ENCODE measurements at regions not wholly inside any gene's neighbourhood (a gene's known extent, or its start where the extent isn't known, plus 50 kb on each side); places are given as distances from the start of the nearest gene placed in this dataset.

DNA sequence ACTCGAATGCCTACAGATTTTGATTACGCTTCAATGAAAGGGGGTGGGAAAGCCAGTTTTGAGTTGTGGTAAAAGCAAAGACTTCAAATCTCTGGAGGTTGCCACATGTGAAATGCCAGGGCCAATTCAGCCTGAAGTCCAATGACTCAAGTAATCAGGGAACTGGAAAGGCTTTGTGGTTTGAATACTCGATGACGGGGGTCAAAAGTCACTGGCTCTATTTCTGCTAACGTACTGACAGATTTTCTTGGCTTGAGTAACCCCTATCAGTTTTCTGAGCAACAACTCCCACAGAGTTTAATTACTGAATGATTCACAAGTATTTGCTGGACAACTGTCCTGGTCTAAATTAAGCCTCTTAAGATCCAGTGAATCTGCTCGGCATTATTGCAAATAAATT lies 152.2 kb downstream of the SIPA1L2 start:
- DNase-seq (ENCODE audit: low read depth in 2 of 2) = no peak

DNA sequence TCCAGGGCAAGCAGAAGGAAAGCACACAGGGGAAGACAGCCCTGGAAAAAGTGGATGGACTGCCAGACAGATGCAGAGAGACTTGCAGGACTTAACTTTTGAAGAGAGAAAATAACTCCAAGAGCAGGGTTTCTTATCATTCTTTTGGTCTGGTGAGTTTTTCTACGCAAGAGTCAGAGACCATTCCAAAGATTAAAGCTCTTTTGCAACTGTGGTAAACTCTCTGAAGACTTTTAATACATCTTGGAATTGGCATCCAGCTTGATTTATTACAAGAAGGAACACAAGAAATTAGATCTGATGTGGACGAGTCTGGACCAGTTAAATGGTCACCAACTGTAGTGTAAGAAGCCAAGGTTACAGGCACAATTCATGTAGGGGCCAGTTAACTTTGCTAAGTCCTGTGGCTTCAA lies 153.4 kb downstream of the SIPA1L2 start:
- DNase-seq (ENCODE audit: low read depth in 2 of 2) = no peak

DNA sequence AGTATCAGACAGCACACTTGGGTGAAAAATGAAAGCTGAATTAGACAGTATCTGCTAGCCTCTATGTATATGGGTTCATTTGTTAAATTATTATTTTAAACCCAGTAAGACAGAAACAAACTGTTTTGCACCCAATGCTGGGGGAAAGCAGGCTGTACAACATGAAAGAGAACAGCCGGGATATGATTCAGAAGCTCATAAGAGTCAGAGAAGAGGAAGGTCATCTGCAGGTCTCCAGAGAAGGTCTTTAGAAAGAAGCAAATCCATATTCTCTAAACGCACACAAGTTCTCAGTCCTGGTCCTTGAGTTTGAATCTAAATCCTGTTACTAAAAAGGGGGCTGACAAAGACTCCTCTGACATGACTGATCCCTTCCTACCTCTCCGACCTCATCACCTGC lies 155.1 kb downstream of the SIPA1L2 start:
- DNase-seq (ENCODE audit: low read depth in 2 of 2) = no peak

DNA sequence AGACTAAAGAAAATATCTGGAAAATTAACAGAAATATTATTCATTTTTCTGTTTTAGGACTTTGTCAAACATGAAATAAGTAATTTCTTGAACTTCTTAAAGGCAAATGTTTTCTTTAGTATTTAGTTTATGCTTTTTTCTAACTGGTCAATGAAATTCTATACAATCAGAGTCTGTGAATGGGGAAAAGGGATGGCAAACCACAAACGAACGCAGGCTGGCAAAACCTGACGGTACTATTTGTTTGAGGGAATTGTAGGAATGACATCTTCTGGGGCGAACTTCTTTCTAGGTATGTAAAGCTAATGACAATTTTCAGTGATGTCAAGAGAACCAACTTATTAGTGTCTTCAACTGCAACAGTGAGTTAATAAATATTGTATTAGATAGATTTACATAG lies 156.0 kb downstream of the SIPA1L2 start:
- no peak for DNase-seq (ENCODE audit: low read depth in 2 of 2)

DNA sequence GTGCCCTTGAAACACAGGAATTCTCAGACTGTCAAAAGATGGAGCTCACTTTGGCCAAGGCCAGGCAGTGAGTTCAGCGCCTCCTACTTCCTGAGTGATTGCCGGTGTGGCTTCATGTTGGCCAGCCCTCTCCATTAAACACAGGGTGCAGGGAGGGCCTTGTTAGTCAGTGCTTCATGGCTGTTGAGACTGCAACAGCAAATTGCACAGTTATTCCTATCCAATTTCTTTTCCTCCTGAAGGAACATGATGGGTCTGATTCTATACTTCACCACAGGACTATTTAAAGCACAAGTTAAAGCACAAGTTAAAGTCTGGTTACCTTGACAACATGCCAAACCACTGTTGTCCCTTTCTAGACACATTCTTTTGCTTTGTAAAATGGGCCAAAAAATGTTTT lies 156.6 kb downstream of the SIPA1L2 start:
- no peak for DNase-seq (ENCODE audit: low read depth in 2 of 2)

DNA sequence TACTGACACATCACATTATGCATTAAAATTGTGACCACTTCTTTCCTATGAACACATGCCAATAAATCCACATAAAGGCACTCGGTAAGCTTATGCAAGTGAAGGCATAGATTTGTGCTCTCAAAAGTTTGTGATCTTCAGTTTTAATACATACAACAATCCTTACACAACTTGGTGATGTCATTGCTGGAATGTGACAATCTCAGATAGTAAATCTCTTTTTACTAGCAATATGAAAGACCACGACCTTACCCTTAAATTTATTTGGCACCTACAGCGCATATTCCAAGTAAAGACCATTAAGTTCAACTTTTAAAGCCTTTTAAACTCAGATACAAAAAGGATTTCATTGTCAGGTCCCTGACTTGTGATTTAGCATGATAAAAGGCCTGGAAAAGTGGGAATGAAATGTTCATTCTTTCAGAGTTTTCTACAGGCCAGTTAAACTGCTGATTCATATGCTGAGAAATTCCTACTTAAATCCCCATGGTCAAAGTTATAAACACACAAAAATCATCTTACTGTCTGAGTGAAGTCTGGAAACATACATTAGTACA lies 157.4 kb downstream of the SIPA1L2 start:
- DNase-seq (ENCODE audit: low read depth in 2 of 2) = no peak

DNA sequence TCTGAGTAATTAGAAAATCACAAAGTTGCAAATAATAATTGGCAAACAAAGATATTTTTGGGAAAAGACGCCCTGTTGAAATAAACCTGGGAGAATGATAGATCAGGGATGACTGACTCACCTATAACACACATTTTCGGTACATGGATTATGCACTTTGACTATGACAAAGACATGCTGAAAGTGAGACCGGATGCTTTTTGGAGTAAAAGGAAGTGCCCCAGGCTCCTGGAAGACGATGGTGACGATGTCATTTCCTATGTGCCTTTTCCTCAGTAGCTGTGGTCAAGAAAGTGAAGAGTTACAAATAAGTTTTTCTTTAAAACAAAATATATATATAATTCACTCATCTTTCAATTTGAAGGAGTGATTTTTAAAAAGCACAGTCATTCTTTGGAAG lies 158.7 kb downstream of the SIPA1L2 start:
- no peak for DNase-seq (ENCODE audit: low read depth in 2 of 2)

DNA sequence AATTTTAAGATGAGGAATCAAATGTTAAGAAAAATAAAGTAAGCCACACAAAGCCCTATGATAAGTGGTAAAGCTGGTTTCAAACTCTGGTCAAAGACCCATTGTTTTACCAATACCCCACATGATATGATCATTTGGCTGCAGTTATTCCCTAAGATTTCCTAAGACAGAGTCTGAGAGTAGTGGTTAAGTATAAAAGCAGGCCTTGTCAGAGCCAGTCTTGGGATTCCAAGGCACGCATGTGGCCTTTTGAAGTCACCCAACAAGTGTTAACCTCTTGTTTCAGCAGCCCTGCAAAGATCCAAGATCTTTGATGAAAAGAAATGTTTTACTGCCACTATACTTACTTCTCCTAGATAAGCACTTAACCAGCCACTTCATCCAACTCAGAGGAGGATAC lies 159.2 kb downstream of the SIPA1L2 start:
- DNase-seq (ENCODE audit: low read depth in 2 of 2) = no peak

DNA sequence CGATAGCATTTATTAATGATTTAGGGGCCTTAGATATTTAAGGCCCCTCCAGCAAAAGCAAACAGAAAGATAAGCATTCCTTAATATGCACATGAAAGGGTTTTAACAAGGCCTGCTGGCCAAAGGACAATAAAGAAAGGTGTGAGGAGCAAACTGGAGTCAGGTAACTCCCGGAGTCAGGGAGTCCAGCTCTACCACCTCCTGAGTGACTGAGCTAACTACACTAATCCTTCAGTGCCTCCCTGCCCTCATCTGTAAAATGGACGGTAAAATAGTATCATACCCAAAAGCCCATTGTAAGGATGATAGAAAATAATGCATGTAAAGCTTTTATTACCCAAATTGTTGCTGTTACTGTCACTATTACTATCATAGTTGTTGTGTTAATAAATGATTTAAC lies 161.7 kb downstream of the SIPA1L2 start:
- DNase-seq (ENCODE audit: low read depth in 2 of 2) = no peak

DNA sequence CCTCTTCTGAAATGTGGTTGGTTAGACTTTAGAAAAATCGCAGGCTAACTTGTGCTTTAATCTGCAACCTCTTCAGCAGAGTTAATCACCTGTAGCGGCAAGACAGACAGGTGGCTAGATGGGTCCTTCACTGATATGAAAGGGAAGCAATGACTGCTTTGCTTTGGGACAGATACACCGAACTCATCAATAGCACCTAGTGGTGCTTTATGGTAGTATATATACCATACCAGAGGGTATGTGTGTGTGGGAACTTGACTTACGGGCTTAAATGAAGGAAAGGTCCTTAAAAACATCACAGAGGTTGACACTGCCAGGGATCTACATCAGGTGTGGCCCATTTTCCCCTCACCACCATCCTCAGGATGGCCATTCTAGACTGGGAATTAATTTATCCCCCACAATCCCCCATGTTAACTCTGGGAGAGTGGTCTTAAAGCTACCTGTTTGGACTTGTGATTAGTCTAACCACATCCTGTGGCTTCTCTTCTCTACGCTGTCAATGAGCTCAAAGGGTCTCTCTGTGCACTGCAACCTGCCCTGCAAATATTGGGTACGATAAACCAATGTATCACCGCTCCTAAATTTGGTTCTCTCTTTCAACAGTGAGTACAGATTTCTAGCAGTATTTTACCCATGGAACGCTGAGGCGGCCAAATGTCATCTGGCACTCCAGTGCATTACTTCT lies 162.7 kb downstream of the SIPA1L2 start:
- no peak for DNase-seq (ENCODE audit: low read depth in 2 of 2)

DNA sequence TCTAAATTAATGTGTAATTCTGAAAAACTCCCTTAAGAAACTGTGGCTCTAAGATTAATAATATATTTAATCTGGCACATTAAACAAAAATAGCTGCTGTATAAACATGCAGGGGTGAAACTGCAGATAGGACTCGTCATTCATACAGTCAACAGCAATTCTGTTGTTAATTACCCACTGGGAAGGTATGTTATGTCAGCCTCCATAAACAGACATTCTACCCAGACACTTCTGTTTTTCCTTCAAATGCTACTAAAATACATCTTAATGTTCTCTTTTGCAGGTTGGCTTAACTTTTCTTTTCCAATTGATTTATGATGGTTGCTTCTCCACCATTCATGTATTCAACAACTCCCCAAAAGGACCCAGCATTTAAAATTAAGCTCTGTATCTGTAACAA lies 165.6 kb downstream of the SIPA1L2 start:
- no peak for DNase-seq (ENCODE audit: low read depth in 2 of 2)

DNA sequence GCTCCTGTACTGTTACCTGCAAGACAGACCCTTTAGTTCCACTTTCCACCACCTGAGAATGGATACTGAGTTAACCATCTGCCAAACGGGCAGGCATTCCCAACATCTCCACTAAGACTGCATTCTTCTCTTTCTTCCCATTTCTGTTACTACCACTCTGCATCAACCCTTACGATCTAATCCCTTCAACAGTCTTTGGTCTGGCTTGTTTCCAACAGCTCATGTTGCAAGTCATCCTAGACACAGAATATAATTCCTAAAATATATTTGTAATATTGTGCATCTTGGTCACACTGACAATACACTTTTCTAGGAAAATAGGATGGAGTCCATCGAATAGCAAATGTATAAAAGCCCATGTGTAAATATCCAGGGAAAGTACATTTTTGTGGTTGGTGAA lies 166.7 kb downstream of the SIPA1L2 start:
- no peak for DNase-seq (ENCODE audit: low read depth in 2 of 2)

DNA sequence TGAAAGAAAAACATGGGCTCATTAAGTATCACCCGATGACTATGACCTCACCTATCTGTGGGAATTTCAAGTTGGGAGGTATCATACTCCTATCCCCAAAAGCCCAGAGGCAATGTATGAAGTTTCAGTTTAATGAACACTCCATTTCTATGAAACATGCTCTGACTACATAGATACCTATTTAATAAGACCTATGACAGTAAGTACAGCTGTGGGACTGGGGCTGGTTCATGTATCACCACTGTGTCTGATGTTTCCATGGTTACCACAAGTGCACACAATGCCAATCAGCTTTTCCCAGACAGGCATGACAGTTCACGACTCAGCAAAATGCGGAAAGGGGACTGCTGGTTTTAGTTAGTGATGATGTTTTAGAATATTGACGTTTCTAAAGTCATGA lies 167.7 kb downstream of the SIPA1L2 start:
- DNase-seq (ENCODE audit: low read depth in 2 of 2) = no peak

DNA sequence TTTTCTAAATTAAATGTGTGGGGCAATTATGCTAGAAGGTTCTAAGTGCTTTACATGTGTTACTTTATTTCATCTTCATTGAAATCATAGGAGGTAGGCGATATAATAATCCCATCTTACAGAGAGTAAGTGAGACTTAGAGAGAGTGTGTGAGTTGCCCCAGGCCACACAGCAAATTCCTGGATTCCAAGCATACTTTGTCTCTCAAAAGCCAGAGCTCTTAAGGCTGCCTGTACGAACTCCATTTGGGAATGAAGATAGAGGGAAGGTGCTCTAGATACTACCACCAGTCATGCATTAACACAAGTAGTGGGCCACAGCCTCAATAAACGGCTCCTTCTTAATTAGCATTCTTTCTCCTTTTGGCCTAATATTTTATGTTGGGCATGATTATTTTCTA lies 170.1 kb downstream of the SIPA1L2 start:
- no peak for DNase-seq (ENCODE audit: low read depth in 2 of 2)

DNA sequence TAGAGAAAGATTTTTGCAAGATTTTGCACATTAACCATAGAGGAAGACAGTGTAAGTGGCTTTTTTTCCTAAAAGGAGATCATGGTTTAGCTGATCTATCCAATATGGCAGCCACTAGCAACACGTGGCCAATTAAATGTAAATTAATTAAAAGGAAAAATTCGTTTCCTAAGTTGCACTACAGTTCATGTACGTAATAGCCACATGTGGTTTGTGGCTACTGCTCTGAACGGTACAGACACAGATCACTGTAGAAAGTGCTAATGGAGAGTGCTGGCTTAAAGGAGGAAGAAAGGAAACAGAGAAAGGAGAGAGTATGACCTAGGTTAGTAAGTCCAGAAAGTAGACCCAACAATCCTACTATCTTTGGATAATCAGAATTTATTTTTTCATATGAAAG lies 170.8 kb downstream of the SIPA1L2 start:
- DNase-seq (ENCODE audit: low read depth in 2 of 2) = no peak

DNA sequence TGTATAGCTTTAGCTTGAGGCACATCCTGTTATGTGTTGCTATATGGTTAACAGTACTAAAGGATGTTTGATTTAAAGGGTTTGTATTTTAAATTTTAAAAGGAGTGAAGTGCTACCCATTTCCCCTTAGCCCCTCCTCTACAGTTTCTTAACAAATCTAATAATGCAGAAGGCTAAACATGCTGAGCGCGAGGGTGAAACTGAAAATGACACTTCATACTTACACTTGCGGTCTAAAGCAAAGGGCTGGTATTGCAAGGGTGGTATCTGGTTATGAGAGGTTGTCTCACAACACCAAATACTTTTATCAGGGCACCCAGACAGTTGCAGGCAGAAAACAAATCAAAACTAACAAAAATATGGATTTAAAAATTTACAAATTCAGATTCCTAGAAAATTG lies 172.3 kb downstream of the SIPA1L2 start:
- no peak for DNase-seq (ENCODE audit: low read depth in 2 of 2)

DNA sequence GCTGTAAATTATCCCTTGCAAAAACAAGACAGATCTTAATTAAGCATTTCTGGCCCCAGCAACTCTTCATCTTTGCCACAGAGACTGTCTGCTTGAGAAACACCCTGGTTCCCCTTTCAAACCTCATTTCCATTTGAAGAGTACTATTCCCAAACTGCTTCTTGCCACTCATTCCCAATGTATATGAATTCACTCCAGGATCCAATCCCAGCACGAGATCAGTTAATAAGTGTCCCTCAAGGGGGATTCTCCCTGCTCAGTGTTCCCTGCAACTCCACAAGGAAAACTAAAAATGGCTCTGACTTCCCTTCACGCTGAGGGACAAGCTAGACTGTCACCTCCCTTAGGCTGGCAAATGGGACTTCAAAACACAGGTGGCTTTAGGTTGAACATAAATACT lies 173.2 kb downstream of the SIPA1L2 start:
- DNase-seq (ENCODE audit: low read depth in 2 of 2) = no peak

DNA sequence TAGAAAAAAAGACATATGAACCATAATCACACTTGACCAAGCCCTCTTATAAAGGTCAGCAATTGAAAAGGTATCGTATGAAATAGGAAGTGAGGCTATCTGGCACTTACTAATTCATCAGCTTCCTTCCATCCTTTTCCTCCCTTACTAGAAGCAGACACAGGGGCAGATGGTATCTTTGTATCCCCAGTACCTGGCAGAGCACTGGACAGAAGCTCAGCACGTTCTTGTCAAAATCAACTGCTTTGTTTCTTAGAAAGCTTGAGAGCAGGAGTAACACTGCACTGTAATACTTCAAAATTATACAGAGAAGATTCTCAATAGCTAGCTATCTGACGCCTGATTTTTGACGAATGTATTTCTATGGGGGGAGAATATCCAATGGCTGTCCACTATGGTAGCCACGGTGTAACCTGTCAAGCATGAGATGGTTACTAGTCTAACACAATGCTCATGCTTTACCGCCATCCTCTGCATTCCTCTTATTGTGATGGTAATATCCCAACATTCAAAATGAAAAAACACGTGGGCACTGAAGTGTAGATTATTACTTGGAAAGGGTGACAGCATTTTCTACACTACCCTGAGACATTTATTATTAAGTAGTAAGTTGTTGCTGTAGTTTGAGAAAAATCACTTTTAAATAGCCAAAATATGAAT lies 175.6 kb downstream of the SIPA1L2 start:
- no peak for DNase-seq (ENCODE audit: low read depth in 2 of 2)

DNA sequence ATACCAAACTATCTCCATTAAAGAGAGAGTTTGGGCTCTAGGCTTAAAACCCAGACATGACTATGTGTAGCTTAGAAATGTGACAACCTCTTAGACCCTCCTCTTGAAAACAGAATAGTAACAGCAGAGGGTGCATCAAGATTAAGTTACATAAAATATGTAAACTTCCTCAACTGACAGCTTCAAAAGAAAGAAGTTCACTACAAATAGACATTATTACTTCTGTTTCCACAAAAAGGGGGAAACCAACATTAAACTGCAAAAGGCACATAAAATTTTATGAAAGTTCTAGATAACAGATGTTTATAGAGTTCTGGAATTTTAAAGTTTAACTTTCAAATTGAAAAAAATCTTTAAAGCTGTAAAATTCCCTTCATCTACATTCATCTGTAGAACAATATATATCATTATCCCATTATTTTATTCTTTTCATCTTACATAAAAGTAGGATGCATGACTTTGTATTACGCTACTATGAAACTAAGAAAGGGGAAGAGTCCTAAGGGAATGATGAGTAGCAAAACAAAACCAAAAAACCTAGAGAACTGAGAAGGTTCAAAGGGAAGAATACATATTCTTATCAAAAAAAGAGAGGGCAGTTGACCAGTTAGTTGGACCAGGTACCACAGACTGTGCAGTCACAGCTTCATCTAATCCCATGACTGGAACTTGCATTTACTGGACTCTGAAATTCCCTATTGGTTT lies 177.0 kb downstream of the SIPA1L2 start:
- DNase-seq (ENCODE audit: low read depth in 2 of 2) = no peak

DNA sequence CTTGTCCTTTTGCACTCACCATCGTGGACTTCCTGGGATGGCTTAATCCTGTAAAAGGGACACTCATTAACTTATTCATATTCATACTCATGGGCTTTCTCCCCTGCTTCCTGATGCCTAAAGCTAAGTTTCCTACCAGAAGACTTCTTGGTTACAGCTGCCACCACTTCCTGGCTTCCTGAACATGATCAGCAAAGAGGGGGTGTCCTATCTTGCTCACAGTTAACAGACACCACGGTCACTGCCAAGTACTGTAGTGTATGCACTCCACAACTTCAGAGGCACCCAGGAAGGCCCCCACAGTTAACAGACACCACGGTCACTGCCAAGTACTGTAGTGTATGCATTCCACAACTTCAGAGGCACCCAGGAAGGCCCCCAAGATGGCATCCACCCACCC lies 177.8 kb downstream of the SIPA1L2 start:
- no peak for DNase-seq (ENCODE audit: low read depth in 2 of 2)

DNA sequence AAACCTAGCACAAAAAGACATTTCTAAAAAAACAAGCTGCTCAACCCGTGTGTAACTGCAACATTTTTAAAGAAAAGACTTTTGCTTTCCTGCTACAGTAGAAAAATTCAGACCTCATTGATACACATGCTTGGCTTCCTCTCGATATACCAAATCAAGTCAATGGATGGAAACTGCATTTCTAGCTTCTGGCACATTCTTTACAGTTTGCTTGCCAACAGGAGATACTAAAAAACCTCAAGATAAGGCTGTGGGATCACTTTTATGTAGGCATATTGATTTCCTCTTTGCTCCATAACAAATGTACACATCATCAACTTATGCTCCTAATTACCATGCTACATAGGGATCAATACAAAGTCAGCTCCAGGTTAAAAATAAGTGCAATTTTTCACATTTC lies 178.4 kb downstream of the SIPA1L2 start:
- DNase-seq (ENCODE audit: low read depth in 2 of 2) = no peak

DNA sequence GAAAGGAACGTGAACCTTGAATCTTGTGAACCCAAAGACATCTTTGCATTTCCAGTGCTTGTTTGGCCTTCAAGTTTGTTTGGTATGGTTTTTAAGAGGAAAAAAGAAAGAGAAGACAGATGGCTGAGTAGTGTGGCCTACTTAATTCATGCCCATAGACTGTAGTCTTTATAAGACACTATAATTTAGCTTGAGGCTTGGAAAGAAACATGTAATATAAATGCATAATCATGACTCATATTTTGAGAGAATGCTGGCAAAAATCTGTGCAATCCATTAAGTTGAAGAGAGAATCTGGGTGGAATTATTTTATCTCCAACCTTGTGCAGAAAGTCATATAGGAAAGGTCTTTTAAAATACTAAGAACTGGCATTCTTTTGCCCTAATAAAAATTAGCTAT lies 179.3 kb downstream of the SIPA1L2 start:
- no peak for DNase-seq (ENCODE audit: low read depth in 2 of 2)

DNA sequence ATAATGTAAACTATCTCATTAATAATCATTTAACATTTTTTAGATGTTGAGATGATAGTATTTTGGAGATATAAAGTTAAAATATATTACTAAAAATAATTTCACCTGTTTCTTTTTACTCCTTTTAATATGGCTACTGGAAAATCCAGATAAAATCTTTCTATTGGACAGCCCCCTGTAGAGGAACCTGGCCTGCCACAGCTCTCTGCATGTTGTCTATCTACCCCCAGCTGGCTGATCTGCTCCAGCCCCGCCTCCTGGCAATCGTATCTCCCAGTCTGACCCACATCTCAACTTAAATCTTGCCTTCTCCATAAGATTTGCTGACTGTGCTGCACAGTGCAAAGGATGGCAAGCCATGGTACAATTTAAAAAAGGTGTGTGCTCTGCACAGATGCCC lies 182.8 kb downstream of the SIPA1L2 start:
- DNase-seq (ENCODE audit: low read depth in 2 of 2) = no peak

All from stimulated activated CD4-positive, alpha-beta T cell treated with anti-CD3 and anti-CD28 coated beads, Interleukin-12 subunit alpha, Interleukin-12 subunit beta, amount 100 ng/mL, for 24 hours (primary cell).